ENCODE measurements at regions not wholly inside any gene's neighbourhood (a gene's known extent, or its start where the extent isn't known, plus 50 kb on each side); places are given as distances from the start of the nearest gene placed in this dataset.

DNA sequence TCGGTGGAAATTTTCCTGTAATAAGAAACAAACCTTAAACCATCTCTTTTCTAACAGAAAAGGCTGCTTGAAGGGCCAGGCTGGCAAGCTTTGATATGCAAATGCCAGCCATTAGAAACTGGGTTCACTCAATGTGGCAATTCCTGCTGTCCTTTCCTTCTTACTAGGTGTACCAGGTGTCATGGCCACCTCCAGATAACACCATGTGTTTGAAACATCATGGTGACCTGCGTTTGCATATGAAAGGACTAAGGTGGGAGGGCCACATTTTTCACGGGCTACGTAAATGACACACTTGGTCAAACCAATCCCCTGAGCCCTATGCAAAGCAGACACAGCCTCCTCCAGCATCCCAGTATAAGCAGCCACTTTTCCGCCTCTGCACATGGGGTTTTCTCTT, 789.1 kb upstream of the SLITRK5 start:
- H3K27ac ChIP-seq, result no peak overlapping the region
- TF ChIP-seq POLR2A (IDR thresholded peaks at IDR 0.05) (no peak), POLR2AphosphoS5 (IDR thresholded peaks at IDR 0.05) (no peak)
- TF ChIP-seq, protein P1, sequence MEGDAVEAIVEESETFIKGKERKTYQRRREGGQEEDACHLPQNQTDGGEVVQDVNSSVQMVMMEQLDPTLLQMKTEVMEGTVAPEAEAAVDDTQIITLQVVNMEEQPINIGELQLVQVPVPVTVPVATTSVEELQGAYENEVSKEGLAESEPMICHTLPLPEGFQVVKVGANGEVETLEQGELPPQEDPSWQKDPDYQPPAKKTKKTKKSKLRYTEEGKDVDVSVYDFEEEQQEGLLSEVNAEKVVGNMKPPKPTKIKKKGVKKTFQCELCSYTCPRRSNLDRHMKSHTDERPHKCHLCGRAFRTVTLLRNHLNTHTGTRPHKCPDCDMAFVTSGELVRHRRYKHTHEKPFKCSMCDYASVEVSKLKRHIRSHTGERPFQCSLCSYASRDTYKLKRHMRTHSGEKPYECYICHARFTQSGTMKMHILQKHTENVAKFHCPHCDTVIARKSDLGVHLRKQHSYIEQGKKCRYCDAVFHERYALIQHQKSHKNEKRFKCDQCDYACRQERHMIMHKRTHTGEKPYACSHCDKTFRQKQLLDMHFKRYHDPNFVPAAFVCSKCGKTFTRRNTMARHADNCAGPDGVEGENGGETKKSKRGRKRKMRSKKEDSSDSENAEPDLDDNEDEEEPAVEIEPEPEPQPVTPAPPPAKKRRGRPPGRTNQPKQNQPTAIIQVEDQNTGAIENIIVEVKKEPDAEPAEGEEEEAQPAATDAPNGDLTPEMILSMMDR (IDR thresholded peaks at IDR 0.05), result no peak
- H3K4me1 ChIP-seq (replicated peaks), result no peaks in the 10 kb centered on the region
- no peaks in the 10 kb centered on the region for H3K9me3 ChIP-seq
- H3K27me3 ChIP-seq (replicated peaks; ENCODE audit: insufficient read depth), result no peaks in the 10 kb centered on the region
- WGBS, result 92% methylated on average over 5 of the region's 5 CpGs
- H3K4me3 ChIP-seq, result no peak overlapping the region
- H3K36me3 ChIP-seq, result no peaks in the 10 kb centered on the region
- intact Hi-C loops (cut with DNase I), result no loop called here
- no peak for DNase-seq (ENCODE audit: low spot score)

DNA sequence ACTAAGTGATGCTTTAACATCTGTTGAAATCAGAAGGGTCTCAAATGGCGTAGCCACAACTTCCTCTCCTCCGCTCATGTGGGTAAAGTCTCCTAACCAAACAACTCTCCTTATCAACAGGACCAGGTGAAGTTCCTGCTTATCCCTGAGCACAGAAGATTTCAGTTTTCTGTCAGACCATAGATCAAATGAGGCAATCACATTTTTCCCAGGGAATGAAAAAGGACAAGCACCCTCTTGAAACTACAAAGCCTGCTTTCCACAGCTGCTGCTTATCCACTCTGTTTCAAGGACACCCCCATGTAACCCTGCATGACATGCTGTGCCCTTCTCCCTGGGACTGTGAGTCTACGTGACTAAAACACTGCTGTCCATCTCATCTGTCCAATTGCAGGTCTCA, 788.3 kb upstream of the SLITRK5 start:
- H3K9me3 ChIP-seq, result no peaks in the 10 kb centered on the region
- 84% methylated on average over 3 of the region's 3 CpGs for WGBS

DNA sequence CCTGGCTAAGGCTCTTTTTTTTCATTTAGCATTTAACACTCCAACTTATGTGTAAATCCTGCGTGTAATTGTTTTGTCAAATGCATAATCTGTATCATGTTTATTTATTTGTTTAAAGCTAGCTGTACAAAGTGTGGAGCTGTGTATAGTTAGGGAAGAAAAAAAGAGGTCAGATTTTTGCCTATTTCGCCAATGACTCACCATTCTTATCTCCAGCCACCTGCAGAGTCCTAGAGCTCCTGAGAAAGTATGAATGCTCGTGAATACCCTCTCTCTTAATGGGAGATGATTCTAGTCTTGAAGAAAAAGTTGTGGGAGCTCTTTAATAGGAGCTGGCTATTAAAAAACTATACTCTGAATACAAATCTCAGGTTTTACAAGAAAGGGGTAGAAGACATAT, 778.8 kb upstream of the SLITRK5 start:
- 74% methylated on average over 3 of the region's 3 CpGs for WGBS
- Histone ChIP-seq H3K27ac (no peak overlapping the region), H3K4me3 (no peak overlapping the region), H3K27me3 (replicated peaks; ENCODE audit: insufficient read depth) (no peaks in the 10 kb centered on the region), H3K9me3 (no peaks in the 10 kb centered on the region), H3K4me1 (replicated peaks) (no peaks in the 10 kb centered on the region), H3K36me3 (no peaks in the 10 kb centered on the region)
- no peak for TF ChIP-seq POLR2A (IDR thresholded peaks at IDR 0.05)
- TF ChIP-seq, protein P1 (IDR thresholded peaks at IDR 0.05), result no peak
- no peak for TF ChIP-seq POLR2AphosphoS5 (IDR thresholded peaks at IDR 0.05)
- intact Hi-C loops (cut with DNase I), result no loop called here
- no peak for DNase-seq (ENCODE audit: low spot score)

More for the DNA sequence above, 788.3 kb upstream of the SLITRK5 start:
- Histone ChIP-seq H3K4me1 (replicated peaks) (no peaks in the 10 kb centered on the region), H3K27me3 (replicated peaks; ENCODE audit: insufficient read depth) (no peaks in the 10 kb centered on the region), H3K27ac (no peak overlapping the region), H3K4me3 (no peak overlapping the region), H3K36me3 (no peaks in the 10 kb centered on the region)
- no peak for DNase-seq (ENCODE audit: low spot score)
- no peak for TF ChIP-seq POLR2A (IDR thresholded peaks at IDR 0.05)
- TF ChIP-seq POLR2AphosphoS5 (IDR thresholded peaks at IDR 0.05), result no peak
- TF ChIP-seq, protein P1 (IDR thresholded peaks at IDR 0.05), result no peak
- intact Hi-C loops (cut with DNase I), result no loop called here

DNA sequence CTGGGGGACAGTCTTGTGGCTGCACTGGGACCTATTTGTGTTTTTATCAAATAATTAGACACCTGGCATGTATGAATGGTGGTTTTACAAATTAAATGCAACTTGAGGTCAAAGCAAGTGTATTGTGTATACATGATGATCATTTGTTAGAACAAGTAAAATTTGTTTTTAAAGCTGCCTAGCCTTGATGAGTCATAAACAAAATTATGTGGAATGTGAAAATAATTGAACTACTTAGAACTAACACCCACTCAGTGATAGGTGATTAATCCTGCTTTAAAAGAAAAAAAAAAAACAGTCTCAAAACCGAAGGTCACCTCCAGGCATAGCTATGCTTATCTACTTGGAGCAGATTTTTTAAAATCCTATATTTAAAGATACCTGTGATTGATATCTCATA, 770.3 kb upstream of the SLITRK5 start:
- H3K9me3 ChIP-seq, result no peaks in the 10 kb centered on the region
- H3K4me3 ChIP-seq, result no peak overlapping the region
- H3K4me1 ChIP-seq (replicated peaks), result no peaks in the 10 kb centered on the region
- H3K36me3 ChIP-seq, result no peaks in the 10 kb centered on the region
- intact Hi-C loops (cut with DNase I), result no loop called here
- no peak overlapping the region for H3K27ac ChIP-seq
- no peak for DNase-seq (ENCODE audit: low spot score)
- WGBS, result 82% methylated on average over 1 of the region's 1 CpG
- no peak for TF ChIP-seq POLR2AphosphoS5 (IDR thresholded peaks at IDR 0.05)
- TF ChIP-seq, protein P1 (IDR thresholded peaks at IDR 0.05), result no peak
- TF ChIP-seq POLR2A (IDR thresholded peaks at IDR 0.05), result no peak
- no peaks in the 10 kb centered on the region for H3K27me3 ChIP-seq (replicated peaks; ENCODE audit: insufficient read depth)

DNA sequence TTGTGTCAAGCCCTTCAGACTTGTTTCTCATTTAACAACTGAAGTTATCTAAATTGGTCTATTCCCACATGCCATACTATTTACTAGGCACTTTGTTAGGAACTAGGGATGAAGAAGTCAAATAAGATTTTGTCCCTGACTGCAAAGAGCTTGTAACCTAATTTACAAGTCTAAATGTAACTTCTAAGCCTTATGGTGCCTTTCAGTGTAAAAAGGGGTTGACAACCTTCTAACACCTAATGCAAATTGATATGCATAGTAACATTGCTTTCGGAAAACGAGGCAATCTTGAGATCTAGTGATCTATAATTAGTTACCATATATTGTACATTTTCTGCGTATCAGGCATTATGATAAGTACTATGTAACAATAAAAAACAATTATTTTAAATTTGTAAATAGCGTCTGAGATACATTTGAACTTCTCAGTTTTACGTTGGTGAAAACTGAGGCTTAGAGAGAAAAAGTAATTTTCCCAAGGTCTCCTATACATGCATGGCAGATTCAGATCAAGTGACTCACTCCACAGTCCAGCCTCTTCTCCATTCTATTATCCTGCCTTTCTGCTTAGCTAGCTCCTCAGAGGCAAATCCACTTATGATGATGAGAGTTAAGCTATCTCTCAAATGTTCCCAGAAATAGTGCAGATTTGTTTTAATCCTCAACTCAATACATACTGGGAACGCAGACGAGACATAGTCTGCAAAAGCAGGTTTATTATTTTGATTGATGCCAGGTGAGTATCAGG, 764.9 kb upstream of the SLITRK5 start:
- no peak for DNase-seq (ENCODE audit: low spot score)
- TF ChIP-seq POLR2A (IDR thresholded peaks at IDR 0.05), result no peak
- TF ChIP-seq, protein P1 (IDR thresholded peaks at IDR 0.05), result no peak
- TF ChIP-seq POLR2AphosphoS5 (IDR thresholded peaks at IDR 0.05), result no peak
- intact Hi-C loops (cut with DNase I), result no loop called here
- Histone ChIP-seq H3K9me3 (no peaks in the 10 kb centered on the region), H3K4me3 (no peak overlapping the region), H3K27ac (no peak overlapping the region), H3K27me3 (replicated peaks; ENCODE audit: insufficient read depth) (no peaks in the 10 kb centered on the region), H3K4me1 (replicated peaks) (no peaks in the 10 kb centered on the region), H3K36me3 (no peaks in the 10 kb centered on the region)
- WGBS, result 85% methylated on average over 7 of the region's 7 CpGs
